ENCODE measurements at regions not wholly inside any gene's neighbourhood (a gene's known extent, or its start where the extent isn't known, plus 50 kb on each side); places are given as distances from the start of the nearest gene placed in this dataset.
"Not testable (repeated sequence)": the region's sequence is repeated elsewhere in the genome, so short reads cannot be mapped to it uniquely, and the experiment has no call there.

DNA sequence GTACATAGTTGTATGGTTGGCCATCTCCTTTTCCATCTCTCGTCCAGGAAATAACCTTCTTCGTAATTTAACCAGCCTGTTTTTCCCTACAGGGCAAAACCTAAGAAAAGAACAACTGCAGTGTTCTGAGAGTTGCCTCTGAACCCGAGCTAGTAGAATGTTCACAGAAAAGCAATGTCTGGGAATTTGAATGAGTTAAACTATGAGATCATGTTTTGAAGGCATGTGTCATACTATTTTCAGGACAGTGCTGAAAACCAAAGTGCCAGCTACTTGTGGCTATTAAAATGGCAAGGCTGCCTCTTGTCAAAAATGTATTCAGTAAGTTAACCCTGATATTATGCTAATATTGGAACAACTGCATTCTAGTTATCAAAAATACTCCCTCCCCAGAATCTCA lies 482.9 kb upstream of the SPRED2 start:
- DNase-seq (ENCODE audit: low read depth): no peak
- H3K4me3 ChIP-seq (replicated peaks; ENCODE audit: low read depth, low read length): no peak overlapping the region
- TF ChIP-seq, protein P1, sequence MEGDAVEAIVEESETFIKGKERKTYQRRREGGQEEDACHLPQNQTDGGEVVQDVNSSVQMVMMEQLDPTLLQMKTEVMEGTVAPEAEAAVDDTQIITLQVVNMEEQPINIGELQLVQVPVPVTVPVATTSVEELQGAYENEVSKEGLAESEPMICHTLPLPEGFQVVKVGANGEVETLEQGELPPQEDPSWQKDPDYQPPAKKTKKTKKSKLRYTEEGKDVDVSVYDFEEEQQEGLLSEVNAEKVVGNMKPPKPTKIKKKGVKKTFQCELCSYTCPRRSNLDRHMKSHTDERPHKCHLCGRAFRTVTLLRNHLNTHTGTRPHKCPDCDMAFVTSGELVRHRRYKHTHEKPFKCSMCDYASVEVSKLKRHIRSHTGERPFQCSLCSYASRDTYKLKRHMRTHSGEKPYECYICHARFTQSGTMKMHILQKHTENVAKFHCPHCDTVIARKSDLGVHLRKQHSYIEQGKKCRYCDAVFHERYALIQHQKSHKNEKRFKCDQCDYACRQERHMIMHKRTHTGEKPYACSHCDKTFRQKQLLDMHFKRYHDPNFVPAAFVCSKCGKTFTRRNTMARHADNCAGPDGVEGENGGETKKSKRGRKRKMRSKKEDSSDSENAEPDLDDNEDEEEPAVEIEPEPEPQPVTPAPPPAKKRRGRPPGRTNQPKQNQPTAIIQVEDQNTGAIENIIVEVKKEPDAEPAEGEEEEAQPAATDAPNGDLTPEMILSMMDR (IDR thresholded peaks at IDR 0.05; ENCODE audit: low read length, missing control alignments): no peak

DNA sequence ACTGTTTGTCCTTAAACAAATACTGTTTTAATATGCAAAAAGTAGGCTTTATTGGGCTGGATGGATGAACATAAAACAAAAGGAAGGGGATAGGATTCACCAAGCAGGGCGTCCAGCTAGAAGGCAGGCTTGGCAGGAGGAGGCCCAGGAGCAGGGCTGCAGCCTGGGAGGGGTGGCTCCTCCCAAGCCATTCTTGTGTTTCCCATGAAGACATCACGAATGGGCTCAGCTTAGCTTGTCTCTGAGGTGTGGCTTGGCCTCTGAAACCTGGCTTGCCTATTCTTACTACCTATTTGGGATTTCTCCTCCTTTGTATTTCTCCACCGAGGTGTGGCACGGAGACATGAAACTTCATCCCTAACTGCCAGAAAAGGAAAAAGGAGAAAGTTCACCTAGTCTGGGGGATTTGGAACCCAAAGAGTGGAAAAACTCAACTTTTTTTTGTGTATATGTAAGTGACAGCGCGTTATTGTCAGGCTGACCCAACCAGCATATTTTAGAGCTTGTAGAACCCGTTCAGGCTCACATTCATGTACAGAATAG lies 481.9 kb upstream of the SPRED2 start:
- DNase-seq (ENCODE audit: low read depth): no peak

DNA sequence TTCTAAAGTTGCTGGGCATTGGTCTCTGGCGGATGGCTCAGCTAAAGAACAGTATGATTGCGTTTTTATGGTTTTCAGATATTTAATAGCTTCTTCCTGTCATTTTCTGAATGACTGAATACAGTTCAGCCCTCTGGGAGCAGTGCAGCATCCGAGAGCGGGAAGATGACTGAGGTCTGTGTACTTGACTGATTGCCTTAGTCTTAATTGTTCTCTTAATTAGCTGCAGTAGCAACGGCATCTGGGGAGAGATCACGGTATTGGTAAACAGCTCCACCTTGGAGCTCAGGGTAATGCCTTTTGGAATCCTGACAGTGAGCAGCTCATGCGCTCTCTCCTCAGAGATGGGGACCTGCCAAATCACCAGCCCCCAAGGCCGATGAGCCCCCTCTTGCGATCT lies 481.4 kb upstream of the SPRED2 start:
- no peak overlapping the region for H3K4me3 ChIP-seq (replicated peaks; ENCODE audit: low read depth, low read length)
- no peak for DNase-seq (ENCODE audit: low read depth)
- TF ChIP-seq, protein P1 (IDR thresholded peaks at IDR 0.05; ENCODE audit: low read length, missing control alignments): no peak

More for the DNA sequence above, 481.9 kb upstream of the SPRED2 start:
- TF ChIP-seq, protein P1 (IDR thresholded peaks at IDR 0.05; ENCODE audit: low read length, missing control alignments): no peak
- no peak overlapping the region for H3K4me3 ChIP-seq (replicated peaks; ENCODE audit: low read depth, low read length)

DNA sequence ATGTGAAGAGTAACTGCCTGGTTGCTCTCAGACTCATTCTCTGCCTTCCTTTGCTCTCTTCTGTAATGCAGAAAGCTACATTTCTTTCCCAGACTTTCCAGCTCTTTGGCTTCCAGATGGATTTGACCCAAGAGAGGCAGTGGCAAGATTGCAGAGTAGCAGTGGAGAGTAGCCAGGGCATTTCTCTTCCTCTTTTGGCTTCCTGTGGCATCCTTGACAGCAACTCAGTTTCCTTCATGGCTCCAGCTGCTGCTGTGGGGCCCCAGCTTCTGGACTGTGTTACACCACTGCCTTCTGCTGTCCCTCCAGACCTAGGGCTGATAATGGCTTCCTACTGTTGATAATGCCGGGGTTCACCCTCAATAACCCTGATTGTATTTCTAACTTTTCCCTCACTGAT lies 469.4 kb upstream of the SPRED2 start:
- H3K4me3 ChIP-seq (replicated peaks; ENCODE audit: low read depth, low read length): no peak overlapping the region
- TF ChIP-seq, protein P1 (IDR thresholded peaks at IDR 0.05; ENCODE audit: low read length, missing control alignments): no peak
- no peak for DNase-seq (ENCODE audit: low read depth)

DNA sequence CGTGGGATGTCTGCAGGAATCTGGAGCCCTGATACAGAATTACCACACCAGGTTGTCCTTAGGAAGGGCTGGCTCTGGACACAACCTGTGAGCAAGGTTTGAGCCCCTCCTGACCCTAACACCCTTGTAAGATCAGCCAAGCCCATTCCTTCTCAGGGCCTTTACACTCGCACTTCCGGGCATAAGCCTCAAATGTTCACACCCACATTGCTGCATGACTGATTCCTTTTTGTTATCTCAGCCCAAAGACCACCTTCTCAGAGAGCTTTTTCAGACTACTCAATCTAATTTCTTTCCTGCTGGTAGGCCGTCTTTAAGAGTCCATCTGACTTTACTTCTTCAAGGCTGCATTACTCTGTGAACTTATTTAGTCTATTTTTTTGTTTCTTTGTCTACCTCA lies 464.0 kb upstream of the SPRED2 start:
- no peak for DNase-seq (ENCODE audit: low read depth)
- no peak overlapping the region for H3K4me3 ChIP-seq (replicated peaks; ENCODE audit: low read depth, low read length)
- TF ChIP-seq, protein P1 (IDR thresholded peaks at IDR 0.05; ENCODE audit: low read length, missing control alignments): no peak

DNA sequence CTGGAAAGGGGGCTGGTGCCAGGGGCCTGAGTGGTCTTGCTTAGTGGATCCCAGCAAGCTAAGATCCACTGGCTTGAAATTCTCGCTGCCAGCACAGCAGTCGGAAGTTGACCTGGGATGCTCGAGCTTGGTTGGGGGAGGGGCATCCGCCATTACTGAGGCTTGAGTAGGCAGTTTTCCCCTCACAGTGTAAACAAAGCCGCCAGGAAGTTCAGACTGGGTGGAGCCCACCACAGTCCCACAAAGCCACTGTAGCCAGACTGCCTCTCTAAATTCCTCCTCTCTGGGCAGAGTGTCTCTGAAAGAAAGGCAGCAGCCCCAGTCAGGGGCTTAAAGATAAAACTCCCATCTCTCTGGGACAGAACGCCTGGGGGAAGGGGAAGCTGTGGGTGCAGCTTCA lies 457.7 kb upstream of the SPRED2 start:
- not testable (repeated sequence) for DNase-seq (ENCODE audit: low read depth); H3K4me3 ChIP-seq (replicated peaks; ENCODE audit: low read depth, low read length)

DNA sequence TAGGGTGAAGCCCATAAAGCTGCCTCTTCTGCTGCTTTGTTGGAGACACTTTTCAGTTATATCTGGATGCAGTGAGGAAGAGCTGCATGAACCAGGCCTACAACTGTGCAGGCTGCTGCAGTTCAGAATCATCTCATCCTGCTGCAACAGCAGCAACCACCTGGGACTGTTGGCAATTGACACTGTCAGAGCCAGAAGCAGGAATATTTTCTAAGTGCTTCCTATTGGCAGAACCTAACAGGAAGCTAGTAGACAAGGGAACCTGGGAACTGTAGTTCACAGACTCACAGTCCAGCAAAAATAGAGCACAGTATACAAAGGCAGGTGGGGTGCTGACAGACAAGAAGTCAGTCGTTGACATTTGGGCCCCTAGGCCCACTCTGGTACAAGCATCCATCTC lies 452.9 kb upstream of the SPRED2 start:
- TF ChIP-seq, protein P1 (IDR thresholded peaks at IDR 0.05; ENCODE audit: low read length, missing control alignments): no peak
- H3K4me3 ChIP-seq (replicated peaks; ENCODE audit: low read depth, low read length): no peak overlapping the region
- no peak for DNase-seq (ENCODE audit: low read depth)

Measured in fibroblast of pulmonary artery (primary cell).